Stimulated activated CD8-positive, alpha-beta memory T cell treated with anti-CD3 and anti-CD28 coated beads, Interleukin-15, amount 100 ng/mL, for 48 hours (primary cell): ENCODE measurements at regions not wholly inside any gene's neighbourhood (a gene's known extent, or its start where the extent isn't known, plus 50 kb on each side); places are given as distances from the start of the nearest gene placed in this dataset.
A peak's percentile ranks its signal among the peaks of the same experiment; 100 is the strongest.
"Not testable (repeated sequence)": the region's sequence is repeated elsewhere in the genome, so short reads cannot be mapped to it uniquely, and the experiment has no call there.

ENCODE experiments used
- DNase-seq, 2 donors: peaks; one replicate each; pipeline ENCODE4 v3.0.0-alpha.2; 2020; ENCODE audit warnings: low read depth in 2 of 2

DNA sequence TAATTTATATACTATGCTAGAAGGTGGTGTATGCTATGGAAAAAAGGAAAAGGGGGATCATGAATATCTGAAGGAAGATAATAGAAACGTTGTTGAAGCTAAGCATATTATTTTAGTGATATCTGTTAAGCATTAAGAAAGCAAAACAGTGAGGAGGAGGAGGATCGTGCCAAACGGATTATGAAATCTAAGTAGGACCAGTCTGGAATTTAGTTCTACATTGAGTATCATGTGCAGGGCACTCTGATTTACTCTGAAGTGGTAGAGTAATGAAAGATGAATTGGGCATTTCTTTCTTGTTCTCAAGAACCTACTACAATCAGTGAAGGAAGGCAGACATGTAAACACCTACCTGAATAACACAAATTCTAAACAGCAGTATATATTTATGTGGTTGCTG, 195.3 kb downstream of the CYB561 start:
- no peak for DNase-seq

DNA sequence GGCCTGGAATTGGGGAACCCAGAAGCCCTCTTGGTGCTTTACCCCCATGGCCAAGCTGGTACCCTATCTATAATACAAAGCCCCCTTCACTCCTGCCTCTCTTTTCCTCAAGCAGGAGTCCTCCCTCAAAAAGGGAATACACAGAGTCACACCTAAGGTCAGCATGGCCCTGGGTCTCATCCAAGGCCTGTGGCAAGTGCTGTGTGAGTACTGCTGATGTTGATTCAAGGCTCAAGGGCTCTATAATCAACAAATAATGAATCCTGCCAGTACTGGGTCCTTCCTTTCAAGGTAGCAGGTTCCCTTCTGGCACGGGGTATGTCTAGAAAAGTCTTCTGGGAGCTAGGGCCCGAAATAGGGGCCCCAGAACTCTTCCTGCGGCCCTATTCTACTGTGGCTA, 187.3 kb downstream of the CYB561 start:
- DNase-seq: no peak

DNA sequence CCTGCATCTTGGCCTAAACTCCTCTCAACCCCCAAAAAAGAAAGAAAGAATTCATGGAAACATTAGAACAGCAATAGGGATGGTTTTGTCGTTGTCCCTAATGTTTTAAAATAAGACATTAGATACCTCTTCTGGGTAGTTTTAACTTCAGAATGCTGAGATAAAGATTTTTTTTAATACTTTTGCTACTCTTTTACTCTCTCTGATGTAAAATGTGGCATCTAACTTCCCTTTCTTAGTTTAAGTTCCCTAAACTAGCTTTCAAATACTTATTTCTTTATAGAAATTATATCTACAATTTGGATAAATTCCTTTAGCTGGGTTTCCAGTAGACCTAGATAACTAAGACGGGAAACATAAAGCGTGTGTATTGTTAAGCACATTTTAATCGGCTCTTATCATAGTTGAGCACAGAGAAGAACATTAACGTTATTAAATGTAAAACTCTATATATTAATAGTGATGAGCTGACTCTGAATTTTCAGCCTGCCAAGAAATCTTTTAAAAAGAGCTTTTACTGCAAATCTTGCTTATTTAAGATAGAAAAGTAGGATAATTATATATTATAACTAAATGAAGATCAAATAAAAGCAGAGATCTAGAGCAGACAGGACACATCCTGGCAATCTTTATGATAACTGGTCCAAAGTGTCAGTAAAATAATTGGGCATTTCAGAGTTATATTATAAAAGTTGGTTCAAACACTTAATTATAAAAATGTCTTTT, 183.2 kb downstream of the CYB561 start:
- DNase-seq: no peak

- DNase-seq: no peak
Measured at GRCh38 chr17:63265526-63265925, 180.6 kb downstream of the CYB561 start.

- no peak for DNase-seq
Measured at GRCh38 chr17:63267846-63268245, 178.3 kb downstream of the CYB561 start.

DNA sequence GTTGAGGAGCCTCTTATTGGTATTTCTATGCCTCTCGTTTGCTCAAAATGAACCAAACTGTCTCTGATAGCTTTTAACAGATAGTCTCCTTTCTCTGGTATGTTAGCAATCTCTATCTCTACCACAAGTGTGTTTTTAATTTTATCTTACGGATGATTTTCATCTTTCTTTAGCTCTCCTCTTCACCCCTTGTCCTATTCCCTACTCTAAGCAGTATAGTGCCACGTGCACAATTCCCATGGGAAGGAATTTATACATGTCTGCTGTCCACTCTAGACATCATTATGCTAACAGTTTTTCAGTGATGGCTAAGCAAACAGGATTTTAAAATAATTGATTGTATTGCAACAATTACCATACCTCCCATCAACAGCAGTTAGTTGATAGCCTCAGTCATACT, 177.3 kb downstream of the CYB561 start:
- no peak for DNase-seq

GRCh38 chr17:63270610-63271009, 175.5 kb downstream of the CYB561 start:
- no peak for DNase-seq

GRCh38 chr17:63274146-63274545, 172.0 kb downstream of the CYB561 start:
- no peak for DNase-seq

DNA sequence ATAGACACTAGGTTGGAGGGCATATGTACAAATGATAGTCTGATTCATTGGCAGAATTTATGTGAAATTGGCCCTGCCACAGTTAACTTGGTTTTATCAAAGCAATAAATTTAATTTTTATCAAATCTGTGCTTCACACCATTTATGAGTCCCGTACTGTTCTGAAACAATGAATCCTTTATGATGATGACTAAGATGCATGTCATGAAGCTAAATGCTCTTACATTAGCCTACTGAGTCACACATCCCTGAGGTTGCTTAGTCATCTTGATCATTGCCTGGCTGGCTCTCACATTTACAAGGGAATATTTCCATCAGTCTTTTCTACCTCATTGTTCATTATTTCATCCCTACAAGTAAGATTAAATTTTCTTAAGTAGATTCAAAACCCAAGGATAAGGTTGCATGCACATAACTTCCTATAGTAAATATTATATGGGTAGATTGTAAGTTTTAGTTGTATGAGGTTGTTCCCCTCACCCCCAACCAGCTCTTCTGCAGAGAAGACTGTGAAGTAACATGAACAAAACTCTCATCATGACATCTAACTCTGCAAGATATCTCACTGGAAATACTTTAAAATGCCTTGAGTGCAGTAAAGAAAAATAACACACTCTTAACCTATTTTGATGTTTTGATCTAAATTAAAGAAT, 170.7 kb downstream of the CYB561 start:
- DNase-seq: peak in 1 of 2 donors; percentile 4

GRCh38 chr17:63275971-63276745, 169.9 kb downstream of the CYB561 start:
- DNase-seq: no peak

DNA sequence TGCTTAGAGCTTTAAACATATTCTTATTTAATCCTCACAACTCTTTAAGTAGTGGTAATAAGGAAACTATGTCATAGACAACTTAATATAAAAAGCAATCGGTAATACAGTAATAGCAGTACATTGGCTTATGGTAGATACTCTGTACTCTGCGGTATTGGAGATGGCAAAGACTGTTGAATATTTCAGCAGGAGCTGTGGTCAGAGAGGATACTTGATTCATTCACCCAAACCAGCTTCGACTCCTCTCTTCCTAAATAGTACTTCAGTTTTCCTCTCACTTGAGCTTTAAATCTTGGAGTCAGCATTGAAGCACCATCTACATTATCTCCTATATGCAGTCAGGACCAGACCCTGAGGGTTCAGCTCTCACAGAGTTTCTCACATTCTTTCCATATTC, 169.3 kb downstream of the CYB561 start:
- no peak for DNase-seq

GRCh38 chr17:63277629-63278028, 168.5 kb downstream of the CYB561 start:
- no peak for DNase-seq

GRCh38 chr17:63278728-63279442, 167.2 kb downstream of the CYB561 start:
- no peak for DNase-seq

GRCh38 chr17:63279498-63280230, 166.4 kb downstream of the CYB561 start:
- no peak for DNase-seq

DNA sequence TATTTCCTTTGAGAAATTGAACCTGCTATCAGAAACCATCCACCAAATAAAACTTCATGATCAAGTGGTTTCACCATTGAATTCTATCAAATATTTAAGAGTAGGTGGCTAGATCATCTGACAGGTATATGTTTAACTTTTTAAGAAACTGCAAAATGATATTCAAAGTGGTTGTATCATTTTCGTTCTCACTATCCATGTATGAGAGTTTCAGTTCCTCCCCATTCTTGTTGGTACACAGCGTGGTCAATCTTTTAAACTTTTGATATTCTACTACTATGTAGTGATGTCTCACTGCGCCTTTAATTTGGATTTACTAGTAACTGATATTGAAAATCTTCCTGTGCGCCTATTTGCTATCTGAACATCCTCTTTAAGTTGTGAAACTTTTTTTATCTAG, 163.7 kb downstream of the CYB561 start:
- no peak for DNase-seq

DNA sequence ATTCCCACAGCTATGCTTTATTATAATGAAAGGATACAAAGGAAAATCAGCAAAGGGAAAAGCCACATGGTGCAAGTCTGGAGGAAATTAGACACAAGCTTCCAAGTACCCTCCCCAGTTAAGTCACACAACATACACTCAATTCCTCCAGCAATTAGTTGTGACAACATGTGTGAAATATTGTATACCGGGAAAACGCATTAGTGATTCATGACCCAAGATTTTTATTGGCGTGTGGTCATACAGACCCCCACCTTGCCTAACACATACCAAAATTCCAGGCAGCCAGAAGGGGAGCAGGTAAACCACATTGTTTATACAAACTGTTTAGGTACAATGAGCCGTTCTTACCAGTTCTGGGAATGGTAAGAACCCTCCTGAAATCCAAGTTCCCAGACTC, 160.6 kb downstream of the CYB561 start:
- DNase-seq: no peak

- DNase-seq: no peak
Measured at GRCh38 chr17:63286254-63286653, 159.9 kb downstream of the CYB561 start.

DNA sequence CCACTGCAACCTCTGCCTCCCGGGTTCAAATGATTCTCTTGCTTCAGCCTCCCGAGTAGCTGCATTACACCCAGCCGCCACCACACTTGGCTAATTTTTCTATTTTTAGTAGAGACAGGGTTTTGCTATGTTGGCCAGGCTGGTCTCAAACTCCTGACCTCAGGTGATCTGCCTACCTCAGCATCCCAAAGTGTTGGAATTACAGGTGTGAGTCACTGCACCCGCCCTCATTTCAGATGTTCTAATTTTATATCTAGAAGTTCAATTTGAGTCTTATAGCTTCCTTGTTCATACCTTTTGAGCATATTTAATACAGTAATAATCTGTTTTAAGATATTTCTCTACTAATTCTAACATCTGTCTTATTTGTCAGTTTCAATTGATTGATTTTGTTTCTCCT, 159.1 kb downstream of the CYB561 start:
- not testable (repeated sequence) for DNase-seq

DNA sequence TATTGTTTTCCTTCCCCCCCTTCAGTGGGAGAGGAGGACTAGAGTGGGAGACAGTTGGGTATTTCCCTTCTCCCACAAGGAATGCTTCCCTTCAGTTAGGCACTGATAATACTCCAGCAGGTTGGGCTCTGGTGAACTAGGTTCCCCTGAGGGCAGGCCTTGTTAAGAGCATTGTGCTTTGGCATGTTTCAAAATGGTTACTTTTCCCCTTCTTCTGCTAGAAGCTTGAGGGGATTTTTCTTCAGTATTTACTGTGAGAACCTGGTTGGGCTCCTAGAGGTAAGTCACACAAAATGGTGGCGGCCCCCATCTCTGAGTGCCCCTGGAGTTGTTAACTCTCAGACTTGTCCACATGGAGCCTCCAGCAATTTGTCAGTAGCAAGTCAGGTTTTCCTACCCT, 156.2 kb downstream of the CYB561 start:
- DNase-seq: no peak

DNA sequence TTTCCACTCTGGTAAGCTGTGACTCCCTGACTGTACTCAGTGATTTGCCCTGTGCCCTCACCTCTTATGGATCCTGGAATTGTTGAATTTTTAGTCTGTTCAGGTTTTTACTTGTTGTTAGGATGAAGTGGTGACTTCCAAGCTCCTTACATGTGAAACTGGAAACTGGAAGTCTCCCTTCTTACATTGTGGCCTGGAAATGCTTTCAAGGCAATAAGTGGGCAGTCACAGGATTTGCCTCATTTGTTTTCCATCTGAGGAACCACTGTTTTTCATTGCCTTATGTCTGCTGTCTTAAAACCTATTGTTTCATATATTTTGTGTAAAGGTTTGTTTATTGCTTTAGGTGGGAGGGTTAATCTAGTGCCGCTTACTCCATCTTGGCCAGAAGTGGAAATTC, 155.8 kb downstream of the CYB561 start:
- DNase-seq: no peak

- no peak for DNase-seq
Measured at GRCh38 chr17:63290784-63291183, 155.3 kb downstream of the CYB561 start.

GRCh38 chr17:63291258-63291657, 154.8 kb downstream of the CYB561 start:
- DNase-seq: no peak
